Lung (tissue), 11 donors: ENCODE measurements at regions not wholly inside any gene's neighbourhood (a gene's known extent, or its start where the extent isn't known, plus 50 kb on each side); places are given as distances from the start of the nearest gene placed in this dataset.

Source experiments
- ATAC-seq: fragments of 200-7000 bp; cut with Tn5 transposase; one replicate; pipeline ENCODE4 v1.9.1; 2020; ENCODE audit warnings: moderate number of reproducible peaks; ENCODE audit not compliant: insufficient read depth, low FRiP score
- DNase-seq, 3 donors: peaks; one replicate each; pipeline ENCODE4 v3.0.0-alpha.2; 2013 to 2017
- H3K27ac ChIP-seq, 2 donors: one replicate each; pipeline ENCODE4 v1.5.1; 2013; ENCODE audit warnings: mild to moderate bottlenecking in 2 of 2, moderate library complexity in 2 of 2, control low read depth in 1 of 2, inconsistent platforms in 1 of 2, low read depth in 1 of 2, low read length in 1 of 2
- H3K27me3 ChIP-seq, 3 donors: one replicate each; pipeline ENCODE4 v1.5.1; 2013; ENCODE audit warnings: low read length in 2 of 3; ENCODE audit not compliant: control insufficient read depth in 3 of 3, insufficient read depth in 3 of 3
- H3K36me3 ChIP-seq, 4 donors: one replicate each; pipeline ENCODE4 v1.5.1; 2013; ENCODE audit warnings: low read length in 4 of 4, mild to moderate bottlenecking in 1 of 4, moderate library complexity in 1 of 4; ENCODE audit not compliant: control insufficient read depth in 4 of 4, insufficient read depth in 4 of 4
- H3K4me1 ChIP-seq, 5 donors: one replicate each; pipeline ENCODE4 v1.5.1; 2013; ENCODE audit warnings: low read length in 5 of 5, mild to moderate bottlenecking in 2 of 5, moderate library complexity in 1 of 5; ENCODE audit not compliant: control insufficient read depth in 5 of 5, insufficient read depth in 5 of 5
- H3K4me3 ChIP-seq: one replicate; pipeline ENCODE4 v1.5.1; 2013; ENCODE audit warnings: mild to moderate bottlenecking, control low read depth, moderate library complexity
- H3K9ac ChIP-seq, 2 donors: one replicate each; pipeline ENCODE4 v1.5.1; 2013; ENCODE audit warnings: low read length in 2 of 2, control low read depth in 1 of 2; ENCODE audit not compliant: insufficient read depth in 1 of 2
- H3K9me3 ChIP-seq, 4 donors: one replicate each; pipeline ENCODE4 v1.5.1; 2013; ENCODE audit warnings: low read length in 3 of 4, mild to moderate bottlenecking in 1 of 4, moderate library complexity in 1 of 4; ENCODE audit not compliant: control insufficient read depth in 4 of 4, insufficient read depth in 3 of 4
- WGBS, 2 donors: extraction: QIAGEN DNeasy Blood & Tissue Kit; methylation state at CpG; one replicate each; pipeline ENCODE4 v1.1.7; 2013; 5-methylcytosine and 5-hydroxymethylcytosine counted together
- TF ChIP-seq, protein P1 (sequence below): IDR thresholded peaks from 2 replicates; pipeline ENCODE4 v1.5.1; 2012; ENCODE audit warnings: mild to moderate bottlenecking; ENCODE audit errors: control extremely low read depth, extremely low read depth
- donor health status: control.
- donor health status: control.
- donor health status: Bipolar disorder and iron deficiency.
- donor health status: healthy.
- donor health status: DM: yes; HTN: yes; CAD: no.

DNA sequence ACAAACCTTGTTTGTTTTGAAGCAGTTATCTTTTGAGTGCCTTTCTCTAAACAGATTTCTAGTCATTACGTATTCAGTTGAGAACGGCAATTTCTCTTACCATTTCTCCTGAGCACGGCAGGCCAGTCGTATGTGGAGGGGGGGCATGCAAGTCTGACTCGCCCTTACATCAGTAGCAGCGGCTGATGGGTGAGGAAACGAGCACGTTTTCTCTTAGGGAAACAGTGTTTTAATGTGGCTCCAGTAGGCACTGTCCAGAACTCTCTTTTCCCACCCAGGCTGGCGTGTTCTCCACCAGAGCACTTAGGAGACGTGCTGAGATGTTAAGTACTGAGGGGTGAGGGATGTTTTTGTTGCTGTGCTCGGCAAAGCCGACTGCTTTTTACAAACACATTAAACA lies 240.5 kb downstream of the STIM2 start:
- Histone ChIP-seq H3K4me3 (no peak overlapping the region), H3K9me3 (no peaks in the 10 kb centered on the region), H3K36me3 (no peaks in the 10 kb centered on the region), H3K27me3 (no peaks in the 10 kb centered on the region), H3K4me1 (no peaks in the 10 kb centered on the region), H3K27ac (no peak overlapping the region), H3K9ac (no peak overlapping the region)
- no peak for DNase-seq
- WGBS, 2 donors, result 72 to 75% methylated on average over 12 of the region's 12 CpGs
- TF ChIP-seq, protein P1, sequence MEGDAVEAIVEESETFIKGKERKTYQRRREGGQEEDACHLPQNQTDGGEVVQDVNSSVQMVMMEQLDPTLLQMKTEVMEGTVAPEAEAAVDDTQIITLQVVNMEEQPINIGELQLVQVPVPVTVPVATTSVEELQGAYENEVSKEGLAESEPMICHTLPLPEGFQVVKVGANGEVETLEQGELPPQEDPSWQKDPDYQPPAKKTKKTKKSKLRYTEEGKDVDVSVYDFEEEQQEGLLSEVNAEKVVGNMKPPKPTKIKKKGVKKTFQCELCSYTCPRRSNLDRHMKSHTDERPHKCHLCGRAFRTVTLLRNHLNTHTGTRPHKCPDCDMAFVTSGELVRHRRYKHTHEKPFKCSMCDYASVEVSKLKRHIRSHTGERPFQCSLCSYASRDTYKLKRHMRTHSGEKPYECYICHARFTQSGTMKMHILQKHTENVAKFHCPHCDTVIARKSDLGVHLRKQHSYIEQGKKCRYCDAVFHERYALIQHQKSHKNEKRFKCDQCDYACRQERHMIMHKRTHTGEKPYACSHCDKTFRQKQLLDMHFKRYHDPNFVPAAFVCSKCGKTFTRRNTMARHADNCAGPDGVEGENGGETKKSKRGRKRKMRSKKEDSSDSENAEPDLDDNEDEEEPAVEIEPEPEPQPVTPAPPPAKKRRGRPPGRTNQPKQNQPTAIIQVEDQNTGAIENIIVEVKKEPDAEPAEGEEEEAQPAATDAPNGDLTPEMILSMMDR, result no peak
- ATAC-seq, result no peak

DNA sequence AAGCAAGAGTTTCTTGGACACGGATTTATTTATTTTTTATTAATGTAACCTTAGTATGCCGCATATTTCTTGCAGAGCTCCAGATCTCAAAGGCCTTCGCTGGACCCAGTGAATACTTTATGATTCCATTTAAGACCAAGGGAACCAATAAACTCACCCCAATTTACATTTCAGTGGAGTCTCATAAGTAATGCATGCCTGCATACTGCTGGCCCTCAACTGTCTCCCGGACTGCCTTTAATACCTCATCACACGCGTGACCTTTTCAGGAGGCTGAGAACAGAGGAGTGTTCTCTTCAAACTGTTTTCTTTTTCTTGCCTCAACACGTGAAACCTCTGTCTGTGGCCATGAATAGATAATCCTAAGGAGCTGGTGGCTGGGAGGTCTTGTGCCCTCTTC lies 240.9 kb downstream of the STIM2 start:
- WGBS, 2 donors, result 88% methylated on average over 7 of the region's 7 CpGs
- no peak overlapping the region for H3K27ac ChIP-seq
- no peaks in the 10 kb centered on the region for H3K36me3 ChIP-seq
- no peaks in the 10 kb centered on the region for H3K9me3 ChIP-seq
- no peaks in the 10 kb centered on the region for H3K27me3 ChIP-seq
- H3K4me1 ChIP-seq, result no peaks in the 10 kb centered on the region
- no peak overlapping the region for H3K9ac ChIP-seq
- ATAC-seq (no peak), DNase-seq (no peak)
- H3K4me3 ChIP-seq, result no peak overlapping the region
- TF ChIP-seq, protein P1, result no peak

DNA sequence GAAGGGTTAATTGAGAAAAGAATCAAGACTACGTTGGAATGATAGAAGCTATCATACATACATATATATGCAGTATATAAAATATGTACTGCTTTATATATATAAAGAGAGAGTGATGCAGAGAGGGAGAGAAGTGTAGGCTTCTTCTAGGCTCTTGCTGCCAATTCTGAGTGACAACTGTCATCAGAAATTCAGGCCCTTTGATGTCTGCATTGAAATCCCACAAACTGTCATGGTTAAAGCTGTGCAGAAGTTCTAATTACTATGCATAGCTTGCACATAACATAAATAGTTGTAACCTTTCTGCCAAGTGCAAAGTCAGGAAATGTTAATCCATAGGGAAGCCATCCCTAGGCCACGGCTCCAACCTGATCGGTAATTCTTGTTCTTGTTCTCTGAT lies 251.0 kb downstream of the STIM2 start:
- Histone ChIP-seq H3K27me3 (no peaks in the 10 kb centered on the region), H3K4me3 (no peak overlapping the region), H3K36me3 (no peaks in the 10 kb centered on the region), H3K27ac (no peak overlapping the region), H3K9me3 (no peaks in the 10 kb centered on the region), H3K9ac (no peak overlapping the region), H3K4me1 (no peaks in the 10 kb centered on the region)
- TF ChIP-seq, protein P1, result no peak
- DNase-seq (no peak), ATAC-seq (no peak)
- 72 to 83% methylated on average over 3 of the region's 3 CpGs for WGBS, 2 donors

DNA sequence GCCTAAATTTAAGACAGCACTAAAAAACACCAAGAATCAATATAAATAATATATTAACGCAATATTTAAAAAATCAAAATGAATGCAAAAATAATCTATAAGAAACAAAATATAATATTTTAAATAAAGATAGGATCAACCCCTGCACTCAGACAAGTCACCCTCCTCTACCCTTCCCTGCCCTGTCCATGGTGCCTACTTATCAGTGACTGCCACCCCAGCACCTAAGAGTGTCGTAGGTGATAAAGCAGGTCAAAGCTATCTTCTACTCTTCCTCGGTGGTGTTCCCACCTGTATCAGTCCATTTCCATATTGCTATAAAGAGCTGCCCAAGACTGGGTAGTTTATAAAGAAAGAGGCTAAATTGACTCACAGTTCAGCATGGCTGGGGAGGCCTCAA lies 251.9 kb downstream of the STIM2 start:
- ATAC-seq (no peak), DNase-seq (no peak)
- Histone ChIP-seq H3K4me3 (no peak overlapping the region), H3K4me1 (no peaks in the 10 kb centered on the region), H3K9ac (no peak overlapping the region), H3K9me3 (no peaks in the 10 kb centered on the region), H3K27ac (no peak overlapping the region), H3K27me3 (no peaks in the 10 kb centered on the region), H3K36me3 (no peaks in the 10 kb centered on the region)
- TF ChIP-seq, protein P1, result no peak
- WGBS, 2 donors, result 79 to 91% methylated on average over 3 of the region's 3 CpGs
